Natural killer cell treated with Interleukin-12 subunit alpha and Interleukin-12 subunit beta and Interleukin-15 and Interleukin-18, amount 100 ng/mL, for 72 hours (primary cell): ENCODE measurements at regions not wholly inside any gene's neighbourhood (a gene's known extent, or its start where the extent isn't known, plus 50 kb on each side); places are given as distances from the start of the nearest gene placed in this dataset.
A peak's percentile ranks its signal among the peaks of the same experiment; 100 is the strongest.

Experiments
- ATAC-seq, 2 donors: fragments of 150-1000 bp; cut with Tn5 transposase in 1 of 2; sonication (Bioruptor Pico), chemical (Tn5 transposase) in 1 of 2; 2 replicates each; pipeline ENCODE4 v1.10.0; 2021
- DNase-seq: peaks from one replicate; pipeline ENCODE4 v3.0.0; 2022; ENCODE audit warnings: low spot score
- H3K27ac Mint-ChIP-seq, 2 donors: 1 replicate in 1 of 2; 2 replicates in 1 of 2; pipeline ENCODE4 v1.8.0; 2022; ENCODE audit warnings: mixed read lengths in 2 of 2, mild to moderate bottlenecking in 1 of 2, moderate library complexity in 1 of 2
- H3K27me3 Mint-ChIP-seq, 2 donors: 1 replicate in 1 of 2; 2 replicates in 1 of 2; pipeline ENCODE4 v1.8.0; 2022; ENCODE audit warnings: mixed read lengths in 2 of 2
- H3K36me3 Mint-ChIP-seq: one replicate; pipeline ENCODE4 v1.8.0; 2022; ENCODE audit warnings: mixed read lengths
- H3K4me1 Mint-ChIP-seq, 2 donors: 1 replicate in 1 of 2; 2 replicates in 1 of 2; pipeline ENCODE4 v1.8.0; 2022; ENCODE audit warnings: low read depth in 2 of 2, mixed read lengths in 2 of 2, mild to moderate bottlenecking in 1 of 2
- H3K4me3 Mint-ChIP-seq: one replicate; pipeline ENCODE4 v1.8.0; 2022; ENCODE audit warnings: mixed read lengths
- H3K9me3 Mint-ChIP-seq: 2 replicates; pipeline ENCODE4 v1.8.0; 2022; ENCODE audit warnings: mixed read lengths

DNA sequence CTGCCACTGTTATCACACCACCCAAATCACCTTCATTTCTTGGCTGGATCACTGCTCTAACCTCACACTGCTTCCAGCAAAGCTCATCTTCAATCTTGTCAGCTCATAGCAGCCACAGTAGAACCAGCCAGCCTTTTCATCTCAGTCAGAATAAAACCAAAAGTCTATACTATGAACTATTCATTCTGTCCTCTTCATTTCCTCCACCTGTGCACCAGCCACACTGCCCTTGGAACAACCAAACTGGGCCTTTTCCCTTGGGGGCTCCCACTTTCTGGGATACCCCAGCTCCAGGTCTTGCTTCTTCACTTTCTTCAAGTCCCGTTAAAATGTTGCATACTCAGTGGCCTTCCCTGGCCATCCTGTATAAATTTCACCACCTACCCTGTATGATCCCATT is 234.4 kb upstream of the DAAM1 start:
- DNase-seq (no peak), ATAC-seq (no peak)
- no peak overlapping the region for H3K27ac Mint-ChIP-seq
- H3K4me3 Mint-ChIP-seq = no peak overlapping the region
- peaks cover 3 to 9% of the 10 kb centered on the region in 2 donors for H3K4me1 Mint-ChIP-seq
- peaks cover 10 to 17% of the 10 kb centered on the region in 2 donors for H3K27me3 Mint-ChIP-seq
- peaks cover 4% of the 10 kb centered on the region for H3K36me3 Mint-ChIP-seq
- H3K9me3 Mint-ChIP-seq = peaks cover 15% of the 10 kb centered on the region

DNA sequence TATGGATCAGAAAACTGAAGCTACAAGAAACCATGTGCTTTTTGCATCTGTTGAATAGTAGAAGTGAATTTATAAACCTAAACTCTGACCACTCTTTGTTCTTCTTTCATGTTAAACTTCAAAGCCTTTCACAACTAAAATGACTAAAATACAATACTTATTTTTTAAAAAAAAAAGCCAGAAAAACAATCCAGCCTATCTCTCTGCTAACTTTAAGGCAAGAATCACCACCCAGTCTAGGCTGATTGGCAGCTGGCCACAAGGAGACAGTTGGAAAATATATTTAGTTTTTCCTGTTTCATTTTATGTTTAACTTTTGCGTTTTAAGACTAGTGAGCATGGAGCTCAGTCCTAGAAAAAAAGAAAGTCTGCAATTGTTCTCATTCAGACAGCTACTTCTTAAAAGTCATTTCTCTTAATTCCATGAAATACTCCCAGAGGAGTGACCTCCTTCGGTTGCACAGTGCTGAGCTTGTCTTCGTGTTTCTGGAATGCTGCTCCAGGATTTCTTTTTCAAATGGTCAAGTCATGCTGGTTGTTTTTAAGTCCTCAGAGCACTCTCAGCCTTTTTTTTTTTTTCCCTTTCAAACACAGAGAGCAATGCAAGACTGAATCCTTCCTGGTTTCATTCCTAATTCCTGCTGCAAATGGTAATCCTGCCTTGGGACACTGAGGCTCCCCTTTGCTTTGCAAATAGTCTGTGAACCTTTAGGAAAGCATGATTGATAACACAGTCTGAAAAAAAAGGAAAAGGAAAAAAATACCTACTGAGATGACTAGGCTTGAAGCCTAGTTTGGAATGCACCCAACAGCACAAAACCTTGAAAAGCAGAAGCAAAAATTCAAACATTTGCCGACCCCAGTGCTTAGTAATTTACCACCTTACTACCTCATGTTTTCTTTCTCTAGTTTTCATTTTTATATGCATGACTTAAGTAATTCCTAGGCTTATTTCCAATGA is 233.3 kb upstream of the DAAM1 start:
- Mint-ChIP-seq H3K36me3 (peaks cover 4% of the 10 kb centered on the region), H3K9me3 (peaks cover 15% of the 10 kb centered on the region), H3K27me3 (peaks cover 10 to 17% of the 10 kb centered on the region in 2 donors), H3K4me1 (peaks cover 3 to 9% of the 10 kb centered on the region in 2 donors), H3K4me3 (no peak overlapping the region), H3K27ac (no peak overlapping the region)
- DNase-seq (no peak), ATAC-seq (no peak)

DNA sequence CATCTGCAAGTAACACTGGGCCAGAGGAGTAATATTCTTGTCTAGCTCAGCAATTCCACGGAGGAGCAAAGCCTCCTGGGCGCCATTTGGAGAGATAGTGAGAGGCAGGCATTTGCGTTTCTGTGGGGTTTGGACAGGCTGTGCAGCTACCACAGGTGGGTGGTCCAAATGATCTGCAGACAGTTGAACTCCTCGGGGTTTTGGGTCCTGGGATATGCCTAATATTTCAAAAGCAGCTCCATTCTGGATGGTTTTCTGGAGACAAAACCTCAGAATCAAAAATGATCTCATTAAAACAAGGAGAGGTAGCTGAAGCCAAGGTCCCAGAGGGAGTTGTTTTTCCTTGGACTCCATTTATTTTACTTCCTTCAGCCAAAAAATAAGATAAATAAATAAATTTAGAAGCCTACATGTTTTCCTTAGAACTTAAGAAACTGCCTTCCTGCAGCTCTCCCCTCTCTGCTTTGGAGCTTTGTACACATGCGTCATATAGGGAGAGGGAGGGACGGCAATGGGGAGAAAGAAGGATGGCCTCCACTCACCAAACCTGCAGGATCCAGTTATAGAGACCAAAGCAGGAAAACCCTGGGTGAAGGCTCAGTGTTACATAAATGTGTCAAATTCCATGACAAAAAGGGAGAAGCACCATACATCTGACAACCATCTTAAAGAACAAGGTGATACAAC is 227.3 kb upstream of the DAAM1 start:
- Mint-ChIP-seq H3K4me3 (no peak overlapping the region), H3K9me3 (peaks cover 12% of the 10 kb centered on the region), H3K4me1 (peaks cover 2 to 6% of the 10 kb centered on the region in 2 donors), H3K27ac (no peak overlapping the region), H3K27me3 (peaks cover 2 to 4% of the 10 kb centered on the region in 2 donors), H3K36me3 (peaks cover 4% of the 10 kb centered on the region)
- DNase-seq (no peak), ATAC-seq (no peak)

DNA sequence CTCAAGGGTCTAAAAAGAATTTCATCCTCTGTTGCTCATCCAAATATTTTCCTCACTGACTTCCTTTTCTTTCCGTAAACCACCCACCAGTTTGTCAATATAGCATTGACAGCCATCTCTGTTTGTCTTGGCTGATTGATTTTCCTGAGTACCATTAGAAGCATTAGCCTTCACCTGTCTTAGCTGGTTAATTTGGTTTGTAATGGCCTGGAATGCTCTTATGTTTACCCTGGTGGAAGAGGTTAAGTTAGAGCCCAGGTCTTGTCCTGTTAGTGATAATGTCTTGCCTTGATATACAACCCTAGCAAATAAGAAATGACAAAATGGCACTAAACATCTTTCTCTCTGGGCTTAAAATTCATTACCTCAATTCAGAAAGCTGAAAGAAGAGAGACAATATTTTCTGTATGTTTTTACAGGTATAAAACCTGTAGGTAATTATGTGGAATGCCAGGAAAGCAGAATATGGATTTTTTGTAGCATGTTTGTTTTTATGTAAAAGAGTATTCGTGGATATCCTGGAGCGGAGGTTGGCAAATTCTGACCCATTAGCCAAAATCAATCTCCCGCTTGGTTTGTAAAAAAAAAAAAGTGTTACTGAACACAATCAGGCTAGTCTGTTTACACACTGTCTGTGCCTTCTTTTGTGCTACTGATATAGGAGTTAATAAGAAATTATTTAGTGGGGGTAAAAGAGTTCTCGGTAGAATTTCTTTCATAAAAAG is 224.4 kb upstream of the DAAM1 start:
- H3K36me3 Mint-ChIP-seq = no peaks in the 10 kb centered on the region
- no peaks in the 10 kb centered on the region for H3K9me3 Mint-ChIP-seq
- no peak for DNase-seq
- no peaks in the 10 kb centered on the region for H3K27me3 Mint-ChIP-seq
- H3K4me3 Mint-ChIP-seq = no peak overlapping the region
- H3K4me1 Mint-ChIP-seq = no peaks in the 10 kb centered on the region
- no peak for ATAC-seq
- no peak overlapping the region for H3K27ac Mint-ChIP-seq

DNA sequence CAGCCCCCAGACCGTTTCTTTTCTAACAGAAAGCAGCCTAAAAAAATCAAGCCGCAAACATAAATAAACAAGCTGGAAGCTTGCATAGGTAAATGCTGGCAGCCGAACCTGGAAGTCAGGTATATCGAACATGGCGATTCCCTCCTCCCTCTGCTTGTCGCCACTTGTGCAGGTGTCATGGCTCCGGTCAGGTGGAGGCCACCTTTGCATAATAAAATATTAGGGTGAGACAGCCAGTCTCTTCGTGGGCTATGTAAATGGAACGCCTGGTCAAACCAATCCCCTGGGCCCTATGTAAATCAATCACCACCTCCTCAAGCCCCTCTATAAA is 223.9 kb upstream of the DAAM1 start:
- DNase-seq (no peak), ATAC-seq (no peak)
- Mint-ChIP-seq H3K4me1 (no peaks in the 10 kb centered on the region), H3K27ac (no peak overlapping the region), H3K36me3 (no peaks in the 10 kb centered on the region), H3K9me3 (no peaks in the 10 kb centered on the region), H3K27me3 (no peaks in the 10 kb centered on the region), H3K4me3 (no peak overlapping the region)

DNA sequence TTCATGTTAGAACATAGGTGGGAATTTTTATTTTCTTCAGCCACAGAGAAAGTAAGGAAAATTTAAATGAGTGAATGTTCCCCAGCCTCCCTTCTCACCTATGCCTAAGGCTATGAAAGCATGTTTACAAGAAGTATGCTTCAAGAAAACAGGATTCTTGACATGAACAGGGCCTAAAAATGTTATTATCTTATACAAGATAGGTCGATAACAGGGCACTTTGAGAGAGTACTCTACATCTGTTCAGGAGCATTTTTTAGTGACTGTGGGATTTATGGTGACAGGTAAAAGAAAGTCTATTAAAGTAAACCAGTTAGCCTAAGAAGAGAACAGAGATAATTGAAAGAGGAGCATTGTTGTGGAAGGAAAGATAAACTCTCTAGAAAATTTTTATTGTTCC is 222.9 kb upstream of the DAAM1 start:
- H3K4me1 Mint-ChIP-seq = no peaks in the 10 kb centered on the region
- H3K27me3 Mint-ChIP-seq = no peaks in the 10 kb centered on the region
- H3K36me3 Mint-ChIP-seq = no peaks in the 10 kb centered on the region
- DNase-seq (no peak), ATAC-seq (no peak)
- no peak overlapping the region for H3K27ac Mint-ChIP-seq
- H3K4me3 Mint-ChIP-seq = no peak overlapping the region
- H3K9me3 Mint-ChIP-seq = no peaks in the 10 kb centered on the region

DNA sequence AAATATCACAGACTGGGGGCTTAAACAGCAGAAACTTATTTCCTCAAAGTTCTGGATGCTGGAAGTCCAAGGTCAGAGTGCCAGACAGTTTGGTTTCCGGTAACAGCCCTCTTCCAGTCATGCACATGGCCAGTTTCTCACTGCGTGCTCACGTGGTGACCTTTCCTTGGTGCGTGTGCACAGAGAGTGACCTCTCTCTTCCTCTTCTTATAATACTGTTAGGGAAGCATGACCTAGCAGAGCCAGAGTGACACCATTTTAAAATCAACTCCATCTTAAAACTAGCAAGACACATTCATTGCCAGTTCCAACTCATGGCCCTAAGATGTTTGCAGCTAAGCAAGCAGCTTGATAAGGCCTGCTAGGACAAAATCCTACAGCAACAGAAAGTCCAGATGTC is 221.5 kb upstream of the DAAM1 start:
- Mint-ChIP-seq H3K4me1 (no peaks in the 10 kb centered on the region), H3K27me3 (no peaks in the 10 kb centered on the region)

DNA sequence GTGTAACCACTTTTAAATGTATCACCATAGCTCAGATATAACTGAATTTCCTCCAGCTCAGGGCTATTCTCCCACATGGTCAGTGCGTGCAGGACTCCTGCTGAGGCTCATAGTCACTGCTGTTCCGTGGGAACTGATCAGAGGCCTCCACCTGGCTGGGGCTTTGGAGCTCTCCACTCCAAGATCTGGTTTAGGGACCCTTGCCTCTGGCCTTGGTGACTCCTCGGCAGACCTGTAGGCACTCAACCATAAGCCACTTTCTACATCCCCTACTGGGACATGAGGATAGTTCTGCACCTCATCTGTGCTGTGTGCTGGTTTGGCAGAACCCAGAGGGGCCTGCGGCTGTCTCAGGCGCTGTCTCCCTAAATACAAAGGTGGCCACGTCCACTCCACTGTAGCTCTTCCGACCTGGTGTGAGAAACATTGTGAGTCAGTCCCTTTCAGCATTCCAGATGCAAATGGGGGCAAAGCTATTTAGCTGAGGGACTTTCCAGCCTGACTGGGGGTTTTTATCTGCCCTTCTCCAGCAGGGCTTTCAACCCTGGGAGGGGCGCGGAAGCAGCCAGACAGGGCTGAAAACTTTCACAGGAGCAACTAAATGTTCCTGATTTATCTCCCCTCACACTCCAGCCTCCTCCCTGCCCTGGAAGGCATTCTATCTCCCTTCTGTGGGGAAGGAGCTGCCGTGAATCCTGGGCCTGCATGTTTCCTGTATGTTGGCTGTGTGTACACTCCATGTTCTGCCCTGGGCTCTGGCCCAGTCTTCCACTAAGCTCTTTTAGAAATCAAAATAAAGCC is 218.3 kb upstream of the DAAM1 start:
- no peaks in the 10 kb centered on the region for H3K4me1 Mint-ChIP-seq
- H3K9me3 Mint-ChIP-seq = no peaks in the 10 kb centered on the region
- no peak overlapping the region for H3K4me3 Mint-ChIP-seq
- H3K27me3 Mint-ChIP-seq = no peaks in the 10 kb centered on the region
- H3K36me3 Mint-ChIP-seq = no peaks in the 10 kb centered on the region
- DNase-seq (no peak), ATAC-seq (peak in 1 of 2 donors; percentile 48)
- H3K27ac Mint-ChIP-seq = no peak overlapping the region

More for the DNA sequence above, 221.5 kb upstream of the DAAM1 start:
- H3K36me3 Mint-ChIP-seq = no peaks in the 10 kb centered on the region
- no peak for DNase-seq
- H3K9me3 Mint-ChIP-seq = no peaks in the 10 kb centered on the region
- no peak overlapping the region for H3K27ac Mint-ChIP-seq
- no peak for ATAC-seq
- H3K4me3 Mint-ChIP-seq = no peak overlapping the region

DNA sequence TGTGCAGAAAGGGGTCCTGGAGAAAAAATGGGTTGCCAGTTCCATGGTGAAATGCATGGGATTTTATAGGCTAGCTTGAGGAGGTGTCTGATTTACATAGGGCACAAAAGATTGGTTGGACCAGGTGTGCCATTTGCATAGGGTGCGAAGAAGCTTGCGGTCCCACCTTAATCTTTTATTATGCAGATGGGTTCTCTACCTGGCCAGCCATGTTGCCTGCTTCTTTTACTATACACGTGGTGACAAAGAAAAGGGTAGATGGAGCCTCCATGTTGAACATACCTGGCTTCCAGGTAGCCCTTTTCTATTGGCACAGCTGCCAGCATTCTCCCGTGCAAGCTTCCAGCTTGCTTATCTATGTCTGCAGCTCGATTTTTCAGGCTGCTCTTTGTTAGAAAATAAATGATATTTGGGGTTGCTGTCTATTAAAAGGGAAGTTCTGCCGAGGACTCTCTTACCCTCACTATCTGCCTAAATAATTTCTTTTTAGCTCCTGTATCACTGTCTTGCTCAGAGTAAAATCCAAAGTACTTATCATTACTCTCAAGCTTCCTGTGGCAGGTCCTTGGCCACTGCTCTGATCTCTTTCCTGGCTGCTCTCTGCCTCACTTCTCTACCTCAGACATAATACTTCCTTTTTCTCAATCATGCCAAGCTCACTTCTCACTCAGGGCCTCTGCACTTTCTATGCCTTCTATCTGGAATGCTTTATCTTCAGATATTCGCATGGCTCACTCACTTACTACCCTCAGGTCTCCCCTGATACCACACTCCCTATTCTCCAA is 216.0 kb upstream of the DAAM1 start:
- Mint-ChIP-seq H3K4me1 (no peaks in the 10 kb centered on the region), H3K9me3 (no peaks in the 10 kb centered on the region), H3K4me3 (no peak overlapping the region), H3K36me3 (no peaks in the 10 kb centered on the region), H3K27me3 (no peaks in the 10 kb centered on the region), H3K27ac (no peak overlapping the region)
- DNase-seq (no peak), ATAC-seq (no peak)

DNA sequence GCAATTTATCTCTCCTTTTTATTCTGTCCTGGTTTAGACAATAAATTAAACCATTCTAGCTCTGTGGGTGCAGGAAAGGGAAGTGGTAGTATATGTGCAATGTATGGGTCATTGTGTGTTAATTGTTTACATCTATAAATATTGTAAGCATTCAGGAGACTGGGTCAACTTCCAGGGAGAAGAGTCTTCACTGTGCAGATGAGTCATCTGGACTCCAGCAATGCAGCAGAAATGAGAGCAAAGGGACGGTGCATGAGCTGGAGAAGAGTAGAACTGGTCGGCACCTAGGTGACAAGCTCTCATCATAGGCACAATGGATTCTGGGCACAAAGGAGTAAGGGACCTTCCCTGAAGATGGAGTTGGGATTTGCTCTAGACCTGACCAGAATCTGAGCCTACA is 211.1 kb upstream of the DAAM1 start:
- ATAC-seq = no peak
- H3K4me3 Mint-ChIP-seq = no peak overlapping the region
- H3K4me1 Mint-ChIP-seq = no peaks in the 10 kb centered on the region
- no peak for DNase-seq
- no peaks in the 10 kb centered on the region for H3K36me3 Mint-ChIP-seq
- H3K27me3 Mint-ChIP-seq = no peaks in the 10 kb centered on the region
- H3K27ac Mint-ChIP-seq = no peak overlapping the region
- no peaks in the 10 kb centered on the region for H3K9me3 Mint-ChIP-seq

DNA sequence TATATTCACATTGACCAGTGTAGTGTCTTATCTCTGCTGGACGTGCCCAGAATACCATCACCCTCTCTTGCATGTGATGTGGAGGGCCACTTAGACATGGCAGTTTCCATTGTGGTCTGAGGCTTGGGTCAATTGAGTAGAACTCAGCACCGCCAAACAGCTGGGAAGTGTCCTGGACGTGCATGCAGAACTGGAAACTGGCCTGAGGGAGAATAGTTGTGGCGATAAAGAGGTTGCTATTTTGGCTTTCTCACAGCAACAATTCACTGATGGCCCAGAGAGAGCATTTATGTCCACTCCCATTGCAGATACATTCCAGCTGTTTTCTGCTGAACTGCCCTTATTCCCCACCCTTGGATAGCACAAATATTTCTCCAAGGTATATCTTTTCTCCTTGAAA is 210.1 kb upstream of the DAAM1 start:
- H3K4me1 Mint-ChIP-seq = no peaks in the 10 kb centered on the region
- no peaks in the 10 kb centered on the region for H3K9me3 Mint-ChIP-seq
- DNase-seq (no peak), ATAC-seq (no peak)
- H3K27me3 Mint-ChIP-seq = no peaks in the 10 kb centered on the region
- H3K36me3 Mint-ChIP-seq = no peaks in the 10 kb centered on the region
- no peak overlapping the region for H3K4me3 Mint-ChIP-seq
- H3K27ac Mint-ChIP-seq = no peak overlapping the region

DNA sequence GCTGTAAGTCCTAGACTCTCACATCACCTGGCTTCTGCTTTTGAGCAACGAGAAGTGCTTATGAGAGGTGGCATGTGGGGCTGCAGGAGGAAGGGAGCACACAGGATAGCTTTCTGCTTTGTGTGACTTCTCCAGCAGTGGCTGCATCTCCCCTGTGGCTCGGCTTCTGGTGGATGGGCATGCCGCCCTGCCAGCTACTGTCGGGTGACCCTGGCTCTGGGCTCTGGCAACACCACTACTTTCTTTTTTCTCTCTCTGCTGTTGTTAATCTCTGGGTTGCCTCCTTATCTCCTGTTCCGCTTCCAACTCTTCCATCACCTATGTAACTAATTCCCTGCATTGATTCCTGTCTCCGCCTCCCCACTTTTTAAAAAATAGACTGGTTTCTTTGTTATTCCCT is 209.1 kb upstream of the DAAM1 start:
- DNase-seq (no peak), ATAC-seq (no peak)
- no peaks in the 10 kb centered on the region for H3K9me3 Mint-ChIP-seq
- no peaks in the 10 kb centered on the region for H3K36me3 Mint-ChIP-seq
- H3K27ac Mint-ChIP-seq = no peak overlapping the region
- no peaks in the 10 kb centered on the region for H3K4me1 Mint-ChIP-seq
- no peak overlapping the region for H3K4me3 Mint-ChIP-seq
- no peaks in the 10 kb centered on the region for H3K27me3 Mint-ChIP-seq

DNA sequence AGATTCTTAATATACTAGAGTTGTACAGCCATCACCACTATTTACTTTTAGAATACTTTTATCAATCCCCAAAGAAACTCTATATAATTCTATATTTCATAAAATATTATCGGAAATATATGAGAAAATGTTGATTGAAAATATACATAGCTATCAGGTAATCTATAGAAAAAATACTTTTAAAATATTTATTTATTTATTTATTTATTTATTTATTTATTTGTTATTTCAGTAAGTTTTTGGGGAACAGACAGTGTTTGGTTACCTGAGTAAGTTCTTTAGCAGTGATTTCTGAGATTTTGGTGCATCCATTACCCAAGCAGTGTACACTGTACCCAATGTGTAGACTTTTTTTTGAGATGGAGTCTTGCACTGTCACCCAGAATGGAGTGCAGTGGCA is 206.6 kb upstream of the DAAM1 start:
- no peaks in the 10 kb centered on the region for H3K36me3 Mint-ChIP-seq
- no peaks in the 10 kb centered on the region for H3K4me1 Mint-ChIP-seq
- H3K9me3 Mint-ChIP-seq = no peaks in the 10 kb centered on the region
- no peak overlapping the region for H3K27ac Mint-ChIP-seq
- no peak for DNase-seq
- no peaks in the 10 kb centered on the region for H3K27me3 Mint-ChIP-seq
- no peak for ATAC-seq
- no peak overlapping the region for H3K4me3 Mint-ChIP-seq
